HEK293T (cell line): ENCODE measurements at regions not wholly inside any gene's neighbourhood (a gene's known extent, or its start where the extent isn't known, plus 50 kb on each side); places are given as distances from the start of the nearest gene placed in this dataset.

Experiments
- CTCF ChIA-PET: fragments of 350-600 bp; formaldehyde crosslinking; extraction: SDS; loops from one replicate; lab custom pipeline; 2021; ENCODE audit warnings: antibody characterized with exemption, inconsistent platforms; lab: Yijun Ruan, JAX
- POLR2A ChIA-PET: fragments of 350-600 bp; formaldehyde crosslinking; extraction: SDS; loops from one replicate; lab custom pipeline; 2020; ENCODE audit warnings: antibody characterized with exemption, inconsistent platforms; lab: Yijun Ruan, JAX
- DNase-seq: peaks from one replicate; pipeline ENCODE4 v3.0.0; 2012; ENCODE audit warnings: mixed read lengths; ENCODE audit errors: extremely low spot score
- ARNT ChIP-seq: fragments of 450-650 bp; IDR thresholded peaks from 2 replicates; pipeline ENCODE4 v1.6.1; 2017; ENCODE audit warnings: mild to moderate bottlenecking
- BHLHE40 ChIP-seq: fragments of 450-650 bp; IDR thresholded peaks from 2 replicates; pipeline ENCODE4 v1.6.1; 2016; ENCODE audit warnings: mild to moderate bottlenecking, moderate library complexity, borderline replicate concordance
- CTBP1 ChIP-seq: fragments of 450-650 bp; IDR thresholded peaks from 2 replicates; pipeline ENCODE4 v1.6.1; 2016; ENCODE audit warnings: borderline replicate concordance
- ELF4 ChIP-seq: fragments of 450-650 bp; IDR thresholded peaks from 2 replicates; pipeline ENCODE4 v1.6.1; 2017; ENCODE audit warnings: antibody characterized with exemption
- FOXA1 ChIP-seq: fragments of 450-650 bp; IDR thresholded peaks from 2 replicates; pipeline ENCODE4 v1.6.1; 2016; ENCODE audit warnings: mild to moderate bottlenecking
- FOXK2 ChIP-seq: fragments of 450-650 bp; IDR thresholded peaks from 2 replicates; pipeline ENCODE4 v1.6.1; 2016; ENCODE audit warnings: mild to moderate bottlenecking
- FOXM1 ChIP-seq: fragments of 450-650 bp; IDR thresholded peaks from 2 replicates; pipeline ENCODE4 v1.6.1; 2017; ENCODE audit warnings: mild to moderate bottlenecking, borderline replicate concordance
- HDGF ChIP-seq: fragments of 450-650 bp; IDR thresholded peaks from 2 replicates; pipeline ENCODE4 v1.6.1; 2017; ENCODE audit warnings: antibody characterized with exemption, borderline replicate concordance
- L3MBTL2 ChIP-seq: fragments of 450-650 bp; conservative IDR thresholded peaks from 2 replicates; pipeline ENCODE4 v1.6.1; 2016; ENCODE audit warnings: mild to moderate bottlenecking
- LEF1 ChIP-seq: fragments of 450-650 bp; IDR thresholded peaks from 2 replicates; pipeline ENCODE4 v1.6.1; 2017; ENCODE audit warnings: mild to moderate bottlenecking, borderline replicate concordance
- NFRKB ChIP-seq: fragments of 450-650 bp; IDR thresholded peaks from 2 replicates; pipeline ENCODE4 v1.6.1; 2016; ENCODE audit warnings: mild to moderate bottlenecking, moderate library complexity
- PKNOX1 ChIP-seq: fragments of 450-650 bp; IDR thresholded peaks from 2 replicates; pipeline ENCODE4 v1.6.1; 2016
- SP1 ChIP-seq: fragments of 450-650 bp; IDR thresholded peaks from 2 replicates; pipeline ENCODE4 v1.6.1; 2017
- SUZ12 ChIP-seq: fragments of 450-650 bp; IDR thresholded peaks from 2 replicates; pipeline ENCODE4 v1.6.1; 2016; ENCODE audit warnings: mild to moderate bottlenecking
- TARDBP ChIP-seq: fragments of 450-650 bp; IDR thresholded peaks from 2 replicates; pipeline ENCODE4 v1.6.1; 2016
- ZNF384 ChIP-seq: fragments of 450-650 bp; IDR thresholded peaks from 2 replicates; pipeline ENCODE4 v1.6.1; 2016

GRCh38 chr13:90416519-90416918 is 931.0 kb upstream of the MIR17HG start:
- CTCF ChIA-PET, result interaction anchor here (0.8 kb wide), 1 partner anchor 52 kb away, joined by 3 read pairs; no protein-coding TSS in a partner anchor
- POLR2A ChIA-PET, result no interaction called here
- TF ChIP-seq ARNT, result no peak
- no peak for DNase-seq

- CTCF ChIA-PET, result no interaction called here
- POLR2A ChIA-PET, result no interaction called here
- TF ChIP-seq FOXK2 (no peak), L3MBTL2 (no peak), FOXA1 (no peak), TARDBP (no peak), ELF4 (no peak), ARNT (no peak), BHLHE40 (no peak), CTBP1 (no peak), PKNOX1 (no peak), FOXM1 (no peak), LEF1 (no peak), NFRKB (no peak)
- no peak for DNase-seq
These were observed 930.5 kb upstream of the MIR17HG start for GRCh38 chr13:90416938-90417337.

- POLR2A ChIA-PET, result no interaction called here
These were observed 926.8 kb upstream of the MIR17HG start for GRCh38 chr13:90420683-90421082.

GRCh38 chr13:90427322-90428272 is 919.9 kb upstream of the MIR17HG start:
- CTCF ChIA-PET, result no interaction called here
- POLR2A ChIA-PET, result no interaction called here
- no peak for TF ChIP-seq ELF4
- no peak for TF ChIP-seq FOXK2
- no peak for TF ChIP-seq SP1
- no peak for TF ChIP-seq LEF1
- no peak for TF ChIP-seq ZNF384
- no peak for TF ChIP-seq PKNOX1
- no peak for TF ChIP-seq NFRKB
- TF ChIP-seq FOXA1, result no peak
- TF ChIP-seq HDGF, result no peak
- no peak for TF ChIP-seq SUZ12
- no peak for TF ChIP-seq CTBP1
- TF ChIP-seq ARNT, result no peak
- no peak for TF ChIP-seq L3MBTL2
- TF ChIP-seq BHLHE40, result no peak
- TF ChIP-seq TARDBP, result no peak
- no peak for TF ChIP-seq FOXM1
- no peak for DNase-seq

More at GRCh38 chr13:90420683-90421082, 926.8 kb upstream of the MIR17HG start:
- TF ChIP-seq FOXK2 (no peak), FOXA1 (no peak), SP1 (no peak), PKNOX1 (no peak), LEF1 (no peak), ZNF384 (no peak), HDGF (no peak), ELF4 (no peak), ARNT (no peak), CTBP1 (no peak), L3MBTL2 (no peak), NFRKB (no peak)
- no peak for DNase-seq
- CTCF ChIA-PET, result no interaction called here

- CTCF ChIA-PET, result no interaction called here
These were observed 918.8 kb upstream of the MIR17HG start for GRCh38 chr13:90428522-90429210.

GRCh38 chr13:90430127-90430526 is 917.4 kb upstream of the MIR17HG start:
- TF ChIP-seq ARNT, result no peak
- TF ChIP-seq FOXA1, result no peak
- DNase-seq, result no peak
- POLR2A ChIA-PET, result no interaction called here
- CTCF ChIA-PET, result interaction anchor here (0.6 kb wide), 1 partner anchor 906 kb away, joined by 3 read pairs; no protein-coding TSS in a partner anchor

More at GRCh38 chr13:90428522-90429210, 918.8 kb upstream of the MIR17HG start:
- DNase-seq, result no peak
- POLR2A ChIA-PET, result no interaction called here
- TF ChIP-seq FOXA1 (no peak), HDGF (no peak), BHLHE40 (no peak), CTBP1 (no peak), NFRKB (no peak)
